NB4 (cell line): ENCODE measurements at regions not wholly inside any gene's neighbourhood (a gene's known extent, or its start where the extent isn't known, plus 50 kb on each side); places are given as distances from the start of the nearest gene placed in this dataset.

Experiments used
- CTCF ChIP-seq: IDR thresholded peaks from one replicate; pipeline ENCODE4 v1.5.1; 2012; ENCODE audit warnings: low read depth, low read length
- MAX ChIP-seq: IDR thresholded peaks from 2 replicates; pipeline ENCODE4 v1.6.1; 2011; ENCODE audit warnings: low read depth, low read length
- MYC ChIP-seq: IDR thresholded peaks from 2 replicates; pipeline ENCODE4 v1.6.1; 2011; ENCODE audit warnings: low read depth, low read length
- POLR2A ChIP-seq: IDR thresholded peaks from 2 replicates; pipeline ENCODE4 v1.6.1; 2011; ENCODE audit warnings: mild to moderate bottlenecking; ENCODE audit not compliant: insufficient read length; ENCODE audit errors: extremely low read depth

GRCh38 chr3:176769547-176770190 is 427.6 kb downstream of the TBL1XR1 start:
- TF ChIP-seq CTCF (no peak), MYC (no peak), POLR2A (no peak), MAX (no peak)
